ENCODE measurements at regions not wholly inside any gene's neighbourhood (a gene's known extent, or its start where the extent isn't known, plus 50 kb on each side); places are given as distances from the start of the nearest gene placed in this dataset.
"Not testable (repeated sequence)": the region's sequence is repeated elsewhere in the genome, so short reads cannot be mapped to it uniquely, and the experiment has no call there.

DNA sequence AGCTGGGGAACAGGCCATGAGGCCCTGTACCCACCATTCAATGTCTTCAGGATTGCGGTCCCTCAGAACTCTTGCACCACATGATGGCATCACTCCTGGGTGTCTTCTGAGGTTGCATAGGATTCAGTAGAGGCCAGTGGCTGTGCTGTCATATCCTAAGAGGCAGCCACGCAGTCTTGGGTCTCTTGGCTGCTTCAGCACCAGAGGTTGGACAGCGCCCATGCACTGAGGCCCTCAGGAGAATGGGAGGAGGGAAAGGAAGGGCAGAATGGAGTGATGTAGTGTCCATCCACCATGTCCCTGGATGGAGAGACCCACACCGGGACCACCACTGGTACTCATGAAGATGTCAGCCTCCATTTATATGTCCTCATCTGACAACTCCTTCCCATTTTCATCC lies 439.9 kb downstream of the TUBA3C start:
- DNase-seq, result not testable (repeated sequence)

DNA sequence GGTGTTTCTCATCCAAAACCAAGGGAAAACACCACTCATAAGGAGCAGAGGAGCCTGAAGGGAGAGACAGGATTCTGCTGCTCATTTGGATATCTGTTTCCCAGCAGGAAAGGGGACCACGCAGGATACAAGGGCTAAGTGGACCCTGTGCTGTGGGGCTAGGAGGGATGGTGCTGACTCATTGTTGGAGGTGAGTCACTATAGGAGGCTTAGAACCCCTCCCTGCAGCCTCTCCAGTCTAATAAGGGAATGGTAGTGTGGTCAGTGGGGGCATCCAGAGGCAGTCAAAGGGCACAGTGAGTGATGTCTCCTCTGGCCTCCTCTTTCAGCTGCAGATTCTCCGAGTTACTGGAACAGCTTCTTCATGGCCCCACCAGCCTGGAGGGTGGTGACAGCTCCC lies 442.3 kb downstream of the TUBA3C start:
- no peak for DNase-seq

DNA sequence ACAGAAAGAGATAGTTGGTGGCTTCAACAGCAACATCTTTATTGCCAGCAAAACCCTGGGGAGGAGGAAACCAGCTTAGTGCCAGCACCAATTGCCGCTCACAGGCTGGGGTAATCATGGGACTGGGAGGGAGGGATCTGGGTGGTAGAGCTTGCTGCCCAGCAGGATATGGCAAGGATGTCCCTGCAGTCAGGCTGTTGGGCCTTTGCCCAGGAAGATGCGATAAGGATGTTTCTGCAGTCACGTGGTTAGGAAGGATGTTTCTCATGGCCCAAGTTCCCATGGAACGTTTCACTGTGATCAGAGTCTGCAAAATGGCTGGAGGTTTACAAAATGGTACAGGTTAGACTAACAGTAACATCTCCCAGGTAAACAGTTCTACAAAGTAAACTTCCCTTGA lies 443.5 kb downstream of the TUBA3C start:
- not testable (repeated sequence) for DNase-seq

DNA sequence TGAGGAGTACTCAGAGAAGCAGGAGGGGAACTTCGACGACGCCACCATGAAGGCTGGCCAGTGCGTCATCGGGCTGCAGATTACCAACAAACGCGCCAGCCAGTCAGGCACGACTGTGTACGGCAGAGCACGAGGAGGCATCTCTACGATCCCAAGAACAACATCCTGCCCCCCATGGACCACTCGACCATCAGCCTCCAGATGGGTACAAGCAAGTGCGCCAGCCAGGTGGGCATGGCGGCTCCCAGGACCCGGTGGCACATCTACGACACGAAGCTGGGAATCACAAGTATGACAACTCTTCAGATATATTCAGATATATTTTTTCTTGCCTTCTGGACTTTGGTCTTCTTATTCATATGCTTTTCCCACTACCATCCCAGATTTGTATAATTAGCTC lies 454.5 kb downstream of the TUBA3C start:
- DNase-seq, result not testable (repeated sequence)

DNA sequence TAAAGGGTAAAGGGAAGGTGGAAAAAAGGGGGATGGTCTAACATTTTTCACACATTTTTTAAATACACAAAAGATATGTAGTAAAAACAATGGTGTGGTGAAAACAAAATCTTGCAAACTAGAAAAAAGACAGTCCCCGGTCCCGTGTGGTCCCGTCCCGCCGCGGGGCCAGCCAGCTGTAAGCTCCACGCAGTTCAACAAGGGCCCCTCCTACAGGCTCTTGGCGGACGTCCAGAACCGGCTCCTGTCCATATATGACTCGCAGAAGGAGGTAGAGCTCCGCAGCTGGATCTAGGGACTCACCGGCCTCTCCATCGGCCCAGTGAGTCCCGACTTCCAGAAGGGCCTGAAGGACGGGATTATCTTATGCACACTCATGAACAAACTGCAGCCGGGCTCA lies 455.1 kb downstream of the TUBA3C start:
- not testable (repeated sequence) for DNase-seq

- not testable (repeated sequence) for DNase-seq
Observed at GRCh38 chr13:18725242-18725822, 456.3 kb downstream of the TUBA3C start.

DNA sequence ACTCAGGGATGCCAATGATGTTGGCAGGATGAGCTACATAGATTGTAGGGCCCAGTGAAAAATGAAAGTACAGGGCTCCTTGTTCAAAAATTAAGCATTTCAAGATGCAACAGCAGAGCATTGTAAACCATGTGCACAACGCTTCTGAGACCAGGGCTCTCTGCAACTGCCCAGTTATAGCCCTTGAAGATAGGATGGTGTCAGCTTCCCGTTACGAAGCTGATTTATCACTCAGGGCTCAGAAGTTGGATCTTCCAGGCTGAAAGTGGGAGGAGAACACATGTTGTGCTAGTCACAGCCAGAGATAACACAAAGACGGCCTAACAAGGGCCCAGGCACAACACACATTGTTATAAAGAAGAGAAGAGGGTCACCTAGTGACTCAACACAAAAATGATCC lies 466.7 kb downstream of the TUBA3C start:
- no peak for DNase-seq

DNA sequence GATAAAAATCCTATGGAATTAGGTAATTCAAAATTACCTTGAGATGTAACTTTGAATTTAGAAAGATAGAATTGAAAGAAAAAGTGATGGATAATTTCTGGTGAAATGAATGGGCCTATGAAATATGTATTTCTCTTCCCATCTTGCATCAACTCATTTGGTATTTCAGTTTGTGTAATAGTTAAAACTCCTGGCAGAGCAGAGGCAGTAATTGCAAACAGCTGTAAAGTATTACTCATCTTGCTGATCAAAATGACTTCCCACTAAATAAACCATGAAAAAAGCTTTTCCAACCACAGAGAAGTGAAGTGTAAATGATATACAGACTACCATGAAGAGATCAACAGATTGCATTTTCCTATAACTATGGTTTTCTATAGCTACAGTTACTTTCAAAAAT lies 471.0 kb downstream of the TUBA3C start:
- not testable (repeated sequence) for DNase-seq

DNA sequence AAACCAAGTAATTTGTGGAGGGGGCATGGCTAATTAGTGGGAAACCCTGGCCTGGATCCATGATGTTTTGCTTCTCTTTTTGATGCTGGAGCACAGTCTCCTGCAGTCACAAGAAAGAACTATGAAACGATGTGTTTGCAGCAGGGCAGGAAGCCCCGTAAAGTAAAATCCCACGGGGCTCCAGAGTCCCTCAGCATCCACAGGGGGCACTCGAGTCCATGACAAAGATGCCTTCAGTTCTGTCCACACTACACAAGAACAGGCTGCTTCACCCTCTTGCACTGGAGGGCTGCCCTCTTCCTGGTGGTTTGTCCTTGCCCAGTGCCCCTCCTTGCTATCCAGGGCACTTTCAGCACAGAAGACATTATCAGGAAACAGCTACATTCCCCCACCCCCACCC lies 475.1 kb downstream of the TUBA3C start:
- DNase-seq, result not testable (repeated sequence)

- DNase-seq, result not testable (repeated sequence)
Observed at GRCh38 chr13:18702464-18703247, 479.0 kb downstream of the TUBA3C start.

DNA sequence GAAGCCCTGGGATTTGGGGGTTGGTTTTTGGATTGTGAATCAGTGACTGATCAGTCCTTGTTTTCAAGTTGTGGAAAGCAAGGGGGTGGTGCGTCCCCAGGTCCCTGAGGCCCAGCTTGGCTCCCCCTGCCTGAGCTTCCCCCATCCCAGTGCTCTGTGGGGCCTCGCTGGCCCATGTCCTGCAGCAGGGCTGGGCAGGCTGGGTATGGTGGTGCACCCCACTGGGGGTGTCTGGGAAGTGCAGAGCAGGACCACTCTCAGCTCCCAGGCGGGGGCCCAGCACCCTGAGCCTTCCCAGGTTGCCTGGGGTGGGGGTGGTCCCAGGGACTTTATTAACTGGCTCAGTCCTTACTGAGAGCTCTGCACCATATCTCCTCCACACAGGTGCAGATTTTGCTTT lies 483.3 kb downstream of the TUBA3C start:
- DNase-seq, result not testable (repeated sequence)

GRCh38 chr13:18697851-18698250 lies 483.8 kb downstream of the TUBA3C start:
- DNase-seq, result not testable (repeated sequence)

DNA sequence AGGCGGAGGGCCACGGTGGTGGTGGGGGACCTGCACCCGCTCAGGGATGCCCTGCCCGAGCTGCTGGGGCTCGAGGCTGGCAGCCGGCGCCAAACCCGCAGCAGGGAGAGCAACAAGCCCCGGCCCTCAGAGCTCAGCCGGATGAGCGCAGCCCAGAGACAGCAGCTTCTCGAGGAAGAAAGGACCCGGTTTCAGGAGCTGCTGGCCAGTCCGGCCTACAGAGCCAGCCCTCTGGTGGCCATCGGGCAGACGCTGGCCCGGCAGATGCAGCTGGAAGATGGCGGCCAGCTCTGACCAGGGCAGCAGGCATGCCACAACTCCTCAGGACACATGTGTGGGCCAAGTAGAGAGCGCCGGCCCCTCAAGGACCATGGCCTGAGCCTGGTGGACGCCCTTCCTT lies 484.4 kb downstream of the TUBA3C start:
- not testable (repeated sequence) for DNase-seq

DNA sequence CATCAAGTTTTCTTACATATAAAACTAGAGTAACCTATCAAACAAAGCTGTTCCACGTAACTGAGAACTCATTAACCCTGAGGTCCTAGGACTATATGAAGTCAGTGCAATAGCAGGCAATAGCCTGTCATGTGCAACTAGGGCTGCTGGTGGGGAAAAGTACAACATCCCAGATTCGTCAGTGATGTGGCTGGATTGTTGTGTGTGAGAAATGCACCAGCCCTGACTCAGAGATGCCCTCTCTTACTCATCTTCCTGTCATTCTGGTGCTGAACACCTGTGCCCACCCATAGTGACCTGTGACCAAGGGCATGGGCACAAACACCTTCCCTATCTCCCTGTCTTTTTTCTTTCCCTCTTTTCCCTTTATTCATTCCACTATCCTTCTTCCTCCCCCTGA lies 504.2 kb downstream of the TUBA3C start:
- DNase-seq, result not testable (repeated sequence)

GRCh38 chr13:18675268-18675667 lies 506.4 kb downstream of the TUBA3C start:
- DNase-seq, result not testable (repeated sequence)

- DNase-seq, result not testable (repeated sequence)
Observed at GRCh38 chr13:18673794-18674193, 507.8 kb downstream of the TUBA3C start.

DNA sequence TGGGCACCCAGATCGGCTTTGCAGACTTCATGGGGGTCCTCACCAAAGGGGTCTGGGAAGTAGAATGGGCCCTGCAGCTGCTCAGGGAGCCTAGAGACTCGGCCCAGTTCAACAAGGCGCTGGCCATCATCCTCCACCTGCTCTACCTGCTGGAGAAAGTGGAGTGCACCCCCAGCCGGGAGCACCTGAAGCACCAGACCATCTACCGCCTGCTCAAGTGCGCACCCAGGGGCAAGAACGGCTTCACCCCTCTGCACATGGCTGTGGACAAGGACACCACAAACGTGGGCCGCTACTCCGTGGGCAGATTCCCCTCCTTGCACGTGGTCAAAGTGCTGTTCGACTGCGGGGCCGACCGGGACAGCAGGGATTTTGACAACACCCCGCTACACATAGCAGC lies 515.0 kb downstream of the TUBA3C start:
- DNase-seq, result not testable (repeated sequence)

GRCh38 chr13:18665716-18666115 lies 515.9 kb downstream of the TUBA3C start:
- not testable (repeated sequence) for DNase-seq

DNA sequence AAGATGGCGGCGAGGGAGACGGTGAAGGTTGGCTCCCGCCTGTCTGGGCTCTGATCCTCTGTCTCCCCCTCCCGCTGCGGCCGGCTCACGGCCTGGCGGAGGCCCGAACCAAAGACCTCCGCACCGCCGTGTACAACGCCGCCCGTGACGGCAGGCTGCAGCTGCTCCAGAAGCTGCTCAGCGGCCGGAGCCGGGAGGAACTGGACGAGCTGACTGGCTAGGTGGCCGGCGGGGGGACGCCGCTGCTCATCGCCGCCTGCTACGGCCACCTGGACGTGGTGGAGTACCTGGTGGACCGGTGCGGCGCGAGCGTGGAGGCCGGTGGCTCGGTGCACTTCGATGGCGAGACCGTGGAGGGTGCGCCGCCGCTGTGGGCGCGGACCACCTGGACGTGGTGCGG lies 516.5 kb downstream of the TUBA3C start:
- DNase-seq, result not testable (repeated sequence)

- DNase-seq, result not testable (repeated sequence)
Observed at GRCh38 chr13:18663222-18663621, 518.4 kb downstream of the TUBA3C start.

DNA sequence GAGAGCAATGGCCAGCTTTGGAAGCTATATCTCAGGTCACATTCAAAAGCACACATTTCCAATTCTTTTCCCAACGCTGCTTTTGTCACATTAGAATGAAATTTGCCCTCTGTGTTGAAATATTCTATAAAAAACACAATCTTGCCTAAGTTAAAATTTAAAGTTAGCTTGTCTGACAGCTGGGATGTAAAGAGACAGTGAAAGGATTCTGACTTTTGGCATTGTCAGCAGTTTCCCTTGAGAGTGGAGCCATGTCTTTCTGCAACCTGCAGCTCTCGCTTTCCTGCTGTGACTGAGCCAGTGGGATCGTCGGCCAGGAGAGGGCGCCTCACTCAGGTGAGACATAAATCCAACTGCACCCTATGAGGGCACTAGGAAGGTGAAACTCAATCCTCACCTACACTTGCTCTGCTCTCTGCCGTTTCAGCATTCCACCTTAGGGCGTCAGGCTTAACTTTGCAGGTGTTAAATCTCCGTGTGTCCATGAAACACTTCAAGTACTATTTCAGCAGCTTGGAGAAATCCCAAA lies 537.9 kb downstream of the TUBA3C start:
- peak in 1 of 4 experiments; percentile 10 for DNase-seq

- DNase-seq, result not testable (repeated sequence)
Observed at GRCh38 chr13:18628928-18629327, 552.7 kb downstream of the TUBA3C start.

DNA sequence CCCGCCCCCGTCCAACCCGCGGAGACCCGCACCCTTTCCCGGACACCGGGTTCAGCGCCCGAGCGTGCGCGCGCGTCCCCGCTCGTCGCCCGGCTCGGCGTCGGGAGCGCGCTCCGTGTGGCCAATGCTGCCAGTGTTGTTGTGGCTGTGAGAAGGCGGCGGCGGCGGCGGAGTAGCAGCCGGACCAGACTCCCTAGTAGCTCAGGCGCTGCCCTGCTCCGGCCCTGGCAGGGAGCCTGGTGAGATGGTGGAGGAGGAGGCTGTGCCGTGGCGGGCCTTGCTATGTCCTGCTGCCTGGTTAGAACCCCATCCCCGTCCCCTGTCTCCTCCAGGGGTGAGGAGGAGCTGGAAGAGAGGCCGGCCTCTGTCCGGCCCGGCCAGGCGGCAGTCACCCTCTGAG lies 553.2 kb downstream of the TUBA3C start:
- no peak for DNase-seq

DNA sequence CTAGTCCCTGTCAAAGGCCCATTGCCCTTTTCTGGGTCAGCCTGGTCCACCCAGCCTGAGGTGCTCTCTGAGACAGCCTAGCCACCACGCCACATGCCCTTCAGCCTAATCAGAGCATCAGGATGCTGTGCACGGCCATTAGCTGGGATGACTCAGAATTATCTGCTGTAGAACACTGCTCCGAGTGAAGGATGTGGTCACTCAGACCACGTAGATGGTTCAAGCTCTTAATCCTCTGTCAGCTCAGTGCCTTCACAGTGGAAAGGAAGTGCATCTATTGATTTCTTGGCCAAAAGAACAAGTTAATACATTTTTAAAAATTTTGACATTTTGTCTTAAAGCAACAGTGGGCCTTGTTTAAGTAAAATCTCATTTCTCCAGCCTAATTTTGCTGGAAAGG lies 557.6 kb downstream of the TUBA3C start:
- DNase-seq, result not testable (repeated sequence)
